ENCODE measurements at regions not wholly inside any gene's neighbourhood (a gene's known extent, or its start where the extent isn't known, plus 50 kb on each side); places are given as distances from the start of the nearest gene placed in this dataset.

- TF ChIP-seq CTCF (IDR thresholded peaks at IDR 0.05) (no peak), POLR2A (IDR thresholded peaks at IDR 0.05) (no peak)
Observed at GRCh38 chr12:67173258-67173657, 95.9 kb upstream of the CAND1 start.
